Fibroblast of mammary gland (primary cell): ENCODE measurements at regions not wholly inside any gene's neighbourhood (a gene's known extent, or its start where the extent isn't known, plus 50 kb on each side); places are given as distances from the start of the nearest gene placed in this dataset.

Experiments
- DNase-seq: peaks from one replicate; pipeline ENCODE4 v3.0.0-alpha.2; 2010; ENCODE audit warnings: low read depth
- H3K4me3 ChIP-seq: 2 replicates; pipeline ENCODE4 v1.5.1; 2011; ENCODE audit warnings: low read depth, mild to moderate bottlenecking, low read length, moderate library complexity; ENCODE audit not compliant: control insufficient read depth
- CTCF ChIP-seq: conservative IDR thresholded peaks from 2 replicates; pipeline ENCODE4 v1.5.1; 2011; ENCODE audit warnings: low read depth, low read length, inconsistent platforms; ENCODE audit not compliant: control insufficient read depth, insufficient read depth

GRCh38 chr21:19640964-19641363 lies 1237.4 kb upstream of the TMPRSS15 start:
- no peak overlapping the region for H3K4me3 ChIP-seq
- DNase-seq = no peak
- TF ChIP-seq CTCF = no peak

GRCh38 chr21:19648391-19648790 lies 1244.8 kb upstream of the TMPRSS15 start:
- H3K4me3 ChIP-seq = no peak overlapping the region
- no peak for TF ChIP-seq CTCF
- DNase-seq = no peak

- no peak for DNase-seq
- no peak overlapping the region for H3K4me3 ChIP-seq
- TF ChIP-seq CTCF = no peak
Observed at GRCh38 chr21:19683492-19683891, 1279.9 kb upstream of the TMPRSS15 start.

- no peak for TF ChIP-seq CTCF
- no peak for DNase-seq
- no peak overlapping the region for H3K4me3 ChIP-seq
Observed at GRCh38 chr21:19684328-19684727, 1280.7 kb upstream of the TMPRSS15 start.

GRCh38 chr21:19692231-19692630 lies 1288.6 kb upstream of the TMPRSS15 start:
- TF ChIP-seq CTCF = no peak

GRCh38 chr21:19695796-19696195 lies 1292.2 kb upstream of the TMPRSS15 start:
- TF ChIP-seq CTCF = no peak
- H3K4me3 ChIP-seq = no peak overlapping the region
- DNase-seq = no peak

More at GRCh38 chr21:19692231-19692630, 1288.6 kb upstream of the TMPRSS15 start:
- no peak overlapping the region for H3K4me3 ChIP-seq
- no peak for DNase-seq

GRCh38 chr21:19700476-19700875 lies 1296.9 kb upstream of the TMPRSS15 start:
- no peak for DNase-seq
- TF ChIP-seq CTCF = no peak
- H3K4me3 ChIP-seq = no peak overlapping the region
